NB4 (cell line): ENCODE measurements at regions not wholly inside any gene's neighbourhood (a gene's known extent, or its start where the extent isn't known, plus 50 kb on each side); places are given as distances from the start of the nearest gene placed in this dataset.
A peak's percentile ranks its signal among the peaks of the same experiment; 100 is the strongest.

Experiments
- DNase-seq: peaks from one replicate; pipeline ENCODE4 v3.0.0; 2010; ENCODE audit warnings: low read depth
- H3K4me3 ChIP-seq: one replicate; pipeline ENCODE4 v1.5.1; 2011; ENCODE audit warnings: mild to moderate bottlenecking, low read depth, low read length, moderate library complexity
- CTCF ChIP-seq: IDR thresholded peaks from one replicate; pipeline ENCODE4 v1.5.1; 2012; ENCODE audit warnings: low read depth, low read length
- MAX ChIP-seq: IDR thresholded peaks from 2 replicates; pipeline ENCODE4 v1.6.1; 2011; ENCODE audit warnings: low read depth, low read length
- MYC ChIP-seq: IDR thresholded peaks from 2 replicates; pipeline ENCODE4 v1.6.1; 2011; ENCODE audit warnings: low read depth, low read length
- POLR2A ChIP-seq: IDR thresholded peaks from 2 replicates; pipeline ENCODE4 v1.6.1; 2011; ENCODE audit warnings: mild to moderate bottlenecking; ENCODE audit not compliant: insufficient read length; ENCODE audit errors: extremely low read depth

- TF ChIP-seq POLR2A (no peak), MAX (no peak), CTCF (no peak), MYC (no peak)
- no peak overlapping the region for H3K4me3 ChIP-seq
- no peak for DNase-seq
These were observed 313.1 kb downstream of the MAF start for GRCh38 chr16:79287424-79287917.

- TF ChIP-seq MAX = no peak
- no peak for TF ChIP-seq MYC
- TF ChIP-seq POLR2A = no peak
- TF ChIP-seq CTCF = no peak
- peak; percentile 55 for DNase-seq
- H3K4me3 ChIP-seq = no peak overlapping the region
These were observed 313.7 kb downstream of the MAF start for GRCh38 chr16:79286646-79287423.

GRCh38 chr16:79284766-79285165 is 315.8 kb downstream of the MAF start:
- no peak for TF ChIP-seq MYC
- TF ChIP-seq POLR2A = no peak
- no peak for TF ChIP-seq CTCF
- TF ChIP-seq MAX = no peak
- no peak for DNase-seq
- H3K4me3 ChIP-seq = no peak overlapping the region

GRCh38 chr16:79283578-79283977 is 317.0 kb downstream of the MAF start:
- no peak for TF ChIP-seq MAX
- TF ChIP-seq POLR2A = no peak
- TF ChIP-seq MYC = no peak
- TF ChIP-seq CTCF = no peak
- no peak overlapping the region for H3K4me3 ChIP-seq
- no peak for DNase-seq

GRCh38 chr16:79282806-79283205 is 317.7 kb downstream of the MAF start:
- TF ChIP-seq CTCF (no peak), MAX (no peak), POLR2A (no peak), MYC (no peak)
- DNase-seq = no peak
- no peak overlapping the region for H3K4me3 ChIP-seq

- H3K4me3 ChIP-seq = no peak overlapping the region
- TF ChIP-seq POLR2A (no peak), MAX (no peak), CTCF (no peak)
- DNase-seq = no peak
These were observed 322.0 kb downstream of the MAF start for GRCh38 chr16:79278506-79278905.
